Left hindlimb (tissue), 1 donor: ENCODE measurements at regions not wholly inside any gene's neighbourhood (a gene's known extent, or its start where the extent isn't known, plus 50 kb on each side); places are given as distances from the start of the nearest gene placed in this dataset.
A peak's percentile ranks its signal among the peaks of the same experiment; 100 is the strongest.
"Not testable (repeated sequence)": the region's sequence is repeated elsewhere in the genome, so short reads cannot be mapped to it uniquely, and the experiment has no call there.

Source experiments
- DNase-seq: peaks from one replicate; pipeline ENCODE4 v3.0.0-alpha.2; 2018

DNA sequence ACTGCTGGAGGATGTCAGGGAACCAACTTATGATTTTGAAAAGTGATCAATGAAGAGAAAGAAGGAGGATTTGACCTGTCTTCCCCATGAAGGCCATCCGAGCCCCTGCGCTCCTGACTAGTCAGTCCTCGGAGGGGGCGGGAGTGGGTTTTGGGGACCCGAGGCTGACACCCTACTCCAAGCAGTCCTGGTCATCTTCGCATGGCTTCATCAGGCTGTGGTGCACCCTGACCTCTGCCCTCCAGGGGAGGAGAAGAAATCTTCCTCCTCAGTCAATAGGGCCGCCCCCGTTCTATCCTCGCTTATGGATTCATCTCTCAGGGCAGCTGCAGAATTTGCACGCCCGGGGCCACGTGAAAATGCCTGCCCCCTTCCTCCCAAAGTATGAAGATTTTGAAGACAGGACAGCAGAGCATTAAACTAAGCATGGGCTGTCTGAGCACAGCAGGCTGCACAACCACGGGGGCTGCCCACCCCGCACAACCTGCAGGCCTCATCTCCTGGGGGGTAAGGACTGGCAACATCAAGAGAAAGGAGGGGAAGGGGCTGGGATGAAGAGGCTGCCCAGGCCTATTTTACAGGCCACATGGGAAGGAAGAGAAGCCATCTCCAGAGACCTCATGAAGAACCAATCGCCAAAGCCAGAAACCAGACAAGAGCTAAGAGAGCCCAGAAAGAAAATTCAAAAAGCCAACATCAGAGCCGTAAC is 138.1 kb upstream of the PHACTR3 start:
- no peak for DNase-seq

DNA sequence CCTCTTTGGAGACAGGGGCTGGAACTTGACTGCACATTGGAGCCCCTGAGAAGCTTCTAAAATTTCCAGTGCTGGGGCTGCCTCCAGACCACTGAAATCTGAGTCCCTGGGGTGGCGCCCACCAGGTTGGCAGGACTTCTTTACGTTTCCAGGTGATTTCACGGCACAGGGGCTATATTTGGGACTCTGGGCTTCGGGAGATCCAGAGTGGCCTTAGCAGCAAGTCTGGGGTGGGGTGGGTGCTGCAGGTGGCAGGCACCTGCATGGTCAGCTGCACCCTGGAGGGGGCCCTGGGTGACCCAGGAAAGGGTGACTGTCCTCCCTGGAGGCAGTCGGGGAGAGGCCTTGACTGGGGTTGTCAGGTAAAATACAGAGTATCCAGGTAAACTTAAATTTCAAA is 135.5 kb upstream of the PHACTR3 start:
- DNase-seq = no peak

DNA sequence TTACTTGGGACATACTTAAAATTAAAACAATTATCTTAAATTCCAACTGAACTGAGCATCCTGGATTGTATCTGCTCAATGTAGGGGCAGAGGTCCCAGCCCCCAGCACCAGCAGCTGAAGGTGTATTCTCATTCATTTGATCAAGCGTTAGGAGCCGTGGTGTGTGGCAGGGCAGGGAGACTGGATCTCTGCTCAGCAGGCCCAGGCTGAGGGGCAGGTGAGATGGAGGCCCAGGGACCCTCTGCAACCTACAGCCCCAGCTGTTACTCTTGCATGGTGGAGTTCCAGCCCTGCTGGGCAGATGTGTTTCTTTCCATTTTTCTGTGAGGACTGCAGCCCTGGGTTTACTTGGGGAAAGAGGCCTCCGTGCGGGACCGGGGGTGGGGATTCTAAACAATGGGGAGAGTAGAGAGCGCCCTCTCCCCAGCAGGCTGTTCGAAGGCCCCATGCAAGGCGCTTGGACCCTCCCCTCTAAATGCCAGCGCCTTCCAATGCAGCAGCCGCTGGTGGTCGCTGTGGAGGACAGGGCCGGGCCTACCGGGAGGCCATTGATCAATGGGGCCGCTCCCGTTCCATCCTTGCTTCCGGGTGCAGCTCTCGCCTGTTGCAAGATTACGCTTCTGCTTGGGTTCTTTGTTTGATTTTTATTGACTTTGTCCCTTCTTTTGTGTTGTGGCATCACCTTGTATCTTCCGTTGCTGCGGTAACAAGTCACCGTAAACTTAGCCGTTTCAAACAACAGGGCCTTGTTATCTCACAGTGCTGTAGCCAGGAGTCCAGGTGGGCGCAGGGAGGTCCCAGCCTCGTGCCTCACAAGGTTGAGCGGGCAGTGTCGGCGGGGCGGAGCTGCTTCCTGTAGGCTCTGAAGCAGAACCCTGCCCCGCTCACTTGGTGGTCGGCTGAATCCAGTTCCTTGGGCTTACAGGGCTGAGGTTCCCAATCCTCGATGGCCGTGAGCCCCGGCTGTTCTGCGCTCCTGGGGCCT is 134.8 kb upstream of the PHACTR3 start:
- no peak for DNase-seq

DNA sequence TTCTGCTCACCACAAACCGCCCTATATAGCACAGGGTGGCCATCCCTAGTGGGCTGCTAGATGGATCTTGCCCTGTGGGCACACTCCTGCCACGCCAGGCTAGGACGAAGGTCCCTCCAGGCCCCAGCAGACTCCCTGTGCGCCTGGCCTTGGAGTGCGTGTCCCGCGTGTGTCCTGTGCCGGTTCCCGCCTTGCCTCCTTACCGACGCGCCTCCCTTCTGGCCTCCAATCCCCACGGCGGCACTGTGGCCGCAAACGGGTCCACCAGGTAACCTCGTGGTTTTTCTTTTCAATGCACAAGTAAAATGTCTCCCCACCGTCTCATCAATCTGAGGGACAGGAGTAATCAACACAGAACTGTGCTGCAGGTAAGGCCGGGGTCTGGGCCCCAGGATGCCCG is 133.8 kb upstream of the PHACTR3 start:
- DNase-seq = no peak

- DNase-seq = no peak
Observed at GRCh38 chr20:59471653-59472421, 132.5 kb upstream of the PHACTR3 start.

DNA sequence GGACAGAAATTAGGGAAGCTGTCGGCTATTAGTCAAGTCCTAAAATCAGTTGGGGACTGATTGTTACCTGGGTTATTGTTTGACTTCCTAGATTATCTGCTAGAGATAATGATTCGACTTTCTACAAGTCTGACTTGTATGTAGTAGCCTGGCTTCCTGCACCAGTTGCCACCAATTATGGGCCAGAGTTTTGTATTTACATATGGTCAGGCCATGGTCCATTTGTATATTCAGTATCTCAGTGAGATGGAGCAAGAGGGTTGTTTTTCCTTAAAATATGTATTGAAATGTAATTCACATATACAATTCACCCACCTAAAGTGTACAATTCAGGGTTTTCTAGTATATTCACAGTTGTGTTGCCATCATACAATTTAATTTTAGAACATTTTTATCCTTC is 130.6 kb upstream of the PHACTR3 start:
- DNase-seq = no peak

DNA sequence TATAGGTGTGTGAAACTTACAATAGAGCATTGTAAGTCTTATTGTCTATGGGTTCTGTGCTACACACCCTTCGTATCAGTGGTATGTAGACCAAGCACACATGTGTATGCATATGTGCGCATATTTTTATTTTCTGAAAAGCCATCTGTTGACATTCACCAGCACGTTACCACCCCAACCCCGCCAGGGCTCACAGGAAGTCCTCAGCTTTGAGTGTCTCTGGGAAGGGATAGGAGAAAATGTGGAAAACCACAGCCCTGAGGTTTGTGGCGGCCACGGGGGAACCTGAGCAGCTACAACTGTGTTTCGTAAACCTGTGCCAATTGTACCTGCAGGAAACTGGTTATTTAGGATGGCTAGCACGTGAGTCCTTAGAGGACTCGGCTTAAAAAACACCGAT is 123.3 kb upstream of the PHACTR3 start:
- DNase-seq = no peak

DNA sequence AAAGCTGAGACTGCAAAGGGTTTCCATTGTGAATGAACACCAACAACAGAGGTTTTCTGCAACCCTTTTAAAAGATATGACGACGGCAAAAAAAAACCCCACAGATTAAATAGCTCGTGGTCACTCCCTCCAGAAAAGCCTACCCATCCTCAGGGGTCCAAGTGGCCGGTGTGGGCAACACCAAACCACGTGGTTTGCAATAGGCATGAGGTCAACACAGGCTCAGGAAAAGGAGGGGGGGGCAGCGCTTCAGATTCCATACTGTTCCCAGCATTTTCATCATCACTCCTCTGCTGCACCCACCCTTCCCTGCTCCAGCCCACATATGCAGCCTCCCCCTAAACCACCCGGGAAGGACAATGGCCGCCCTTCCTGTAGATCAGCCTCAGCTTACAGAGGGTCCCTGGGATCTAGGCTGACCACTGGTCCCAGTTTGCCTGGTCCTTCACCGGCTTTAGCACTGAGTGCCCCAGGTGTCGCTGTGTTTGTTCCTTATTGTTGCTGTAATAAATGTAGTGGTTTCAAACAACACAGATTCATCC is 122.8 kb upstream of the PHACTR3 start:
- no peak for DNase-seq

- DNase-seq = no peak
Observed at GRCh38 chr20:59482351-59483187, 121.8 kb upstream of the PHACTR3 start.

GRCh38 chr20:59483481-59483880 is 120.9 kb upstream of the PHACTR3 start:
- no peak for DNase-seq

GRCh38 chr20:59484228-59484627 is 120.1 kb upstream of the PHACTR3 start:
- DNase-seq = no peak

DNA sequence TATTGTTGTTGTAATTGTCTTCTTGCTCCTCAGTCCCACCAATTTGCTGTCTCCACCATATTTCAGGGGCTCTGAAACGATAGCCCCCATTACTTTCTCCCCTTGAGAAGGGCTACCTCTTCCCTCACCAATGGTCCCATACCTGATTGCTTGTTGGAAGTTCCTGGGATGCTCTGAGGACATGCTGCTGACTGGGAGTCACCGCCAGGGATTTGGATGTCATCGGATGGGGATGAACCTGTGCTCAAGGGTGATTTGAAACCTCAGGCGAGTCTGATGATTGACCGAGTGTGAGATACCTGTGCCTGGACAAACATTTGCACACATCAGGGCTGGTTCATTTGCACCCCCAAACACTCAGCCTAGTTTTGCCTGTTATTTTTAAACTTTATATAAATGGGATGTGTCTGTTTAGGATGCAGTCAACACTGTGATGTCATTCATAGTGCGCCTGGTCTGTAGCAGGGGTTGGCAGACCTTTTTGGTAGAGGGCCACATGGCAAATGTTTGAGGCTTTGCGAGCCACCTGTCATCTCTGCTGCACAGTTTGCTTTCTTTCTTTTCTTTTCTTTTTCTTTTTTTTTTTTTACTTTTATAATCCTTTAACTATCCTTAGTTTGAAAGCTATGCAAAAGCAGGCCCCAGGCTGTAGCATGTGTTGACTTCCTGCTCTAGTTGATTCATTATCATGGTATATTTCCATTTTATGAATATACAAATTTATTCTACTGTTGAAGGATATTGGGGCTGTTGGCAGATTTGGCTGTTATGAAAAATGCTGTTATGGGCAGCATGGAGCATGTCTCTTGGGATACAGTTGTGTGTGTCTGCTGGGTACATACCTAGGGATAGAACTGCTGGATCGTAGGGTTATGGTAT is 118.5 kb upstream of the PHACTR3 start:
- DNase-seq = no peak

- not testable (repeated sequence) for DNase-seq
Observed at GRCh38 chr20:59488459-59488858, 115.9 kb upstream of the PHACTR3 start.

GRCh38 chr20:59490196-59491004 is 113.9 kb upstream of the PHACTR3 start:
- not testable (repeated sequence) for DNase-seq

- DNase-seq = no peak
Observed at GRCh38 chr20:59491884-59492283, 112.5 kb upstream of the PHACTR3 start.

DNA sequence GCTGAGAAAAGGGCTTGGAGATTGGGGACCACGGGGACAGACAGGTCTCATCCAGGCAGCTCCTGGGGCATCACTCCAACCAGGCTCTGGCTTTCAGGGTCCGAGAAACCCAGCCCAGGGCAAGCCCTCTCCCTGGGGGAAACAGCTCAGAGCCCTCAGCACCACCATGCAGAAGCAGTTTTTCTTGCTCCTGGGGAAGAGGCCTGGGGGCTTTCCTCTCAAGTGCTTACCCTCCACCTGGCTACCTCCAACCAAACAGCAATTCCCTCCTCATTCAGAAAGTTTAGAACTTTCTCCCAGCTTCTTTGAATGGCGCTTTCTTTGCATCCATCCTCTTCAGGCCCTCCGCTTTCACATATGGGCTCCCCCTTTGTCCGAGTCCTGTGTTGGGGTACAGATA is 110.4 kb upstream of the PHACTR3 start:
- DNase-seq = no peak

- no peak for DNase-seq
Observed at GRCh38 chr20:59495166-59495565, 109.2 kb upstream of the PHACTR3 start.

GRCh38 chr20:59495894-59496510 is 108.3 kb upstream of the PHACTR3 start:
- DNase-seq = peak; percentile 83

DNA sequence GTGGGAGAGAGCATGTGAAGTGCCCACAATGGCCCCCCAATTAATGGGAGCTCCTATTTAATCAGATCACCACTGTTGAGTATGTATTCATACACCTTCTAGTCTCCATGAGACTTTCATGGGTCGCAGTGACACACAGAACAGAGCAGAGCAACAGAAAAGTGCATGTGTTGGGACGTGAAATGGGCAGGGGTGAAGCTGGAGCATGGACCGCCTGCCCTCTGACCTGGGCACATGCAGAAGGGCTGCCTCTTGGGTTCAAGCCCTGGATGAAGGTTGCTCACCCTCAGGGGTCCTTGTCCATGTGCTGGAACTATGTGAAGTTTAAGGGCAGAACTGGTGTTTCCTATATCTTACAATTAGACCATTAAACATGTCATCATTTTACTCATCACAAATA is 106.0 kb upstream of the PHACTR3 start:
- DNase-seq = no peak

DNA sequence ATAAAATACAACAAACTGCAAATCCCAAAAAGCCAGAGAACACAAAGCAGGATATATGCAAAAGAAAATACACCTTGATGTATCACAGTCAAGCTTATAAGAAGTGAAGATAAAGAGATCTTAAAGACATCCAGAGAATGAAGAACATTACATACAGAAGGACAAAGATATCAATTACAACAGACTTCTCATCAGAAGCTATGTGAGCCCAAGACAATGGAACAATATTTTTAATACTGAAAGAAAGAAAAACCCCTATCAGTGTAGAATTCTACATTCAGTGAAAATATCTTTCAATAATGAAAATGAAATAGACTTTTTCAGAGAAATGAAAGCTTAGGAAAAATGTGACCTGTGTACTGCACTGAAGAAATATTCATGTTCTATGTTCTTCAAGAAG is 104.5 kb upstream of the PHACTR3 start:
- DNase-seq = no peak
